ENCODE measurements at regions not wholly inside any gene's neighbourhood (a gene's known extent, or its start where the extent isn't known, plus 50 kb on each side); places are given as distances from the start of the nearest gene placed in this dataset.

- Mint-ChIP-seq H3K27me3 (ENCODE audit: insufficient read depth, low read depth) (no peaks in the 10 kb centered on the region), H3K4me1 (no peaks in the 10 kb centered on the region), H3K36me3 (no peaks in the 10 kb centered on the region), H3K27ac (no peak overlapping the region), H3K4me3 (no peak overlapping the region), H3K9me3 (no peaks in the 10 kb centered on the region)
- Histone ChIP-seq H3K4me2 (no peak overlapping the region), H3K36me3 (no peaks in the 10 kb centered on the region), H3K4me3 (no peak overlapping the region), H3F3A (ENCODE audit: low read depth) (no peaks in the 10 kb centered on the region), H3K4me1 (no peaks in the 10 kb centered on the region), H2AFZ (replicated peaks) (no peak overlapping the region), H3K27me3 (no peaks in the 10 kb centered on the region), H3K79me2 (ENCODE audit: low read depth) (no peaks in the 10 kb centered on the region), H4K20me1 (ENCODE audit: low read depth) (no peaks in the 10 kb centered on the region), H3K27ac (no peak overlapping the region), H3K9me3 (ENCODE audit: low read depth) (no peaks in the 10 kb centered on the region), H3K9ac (no peak overlapping the region)
- no peak for DNase-seq (ENCODE audit: low spot score)
- no peak for TF ChIP-seq EZH2 (IDR thresholded peaks at IDR 0.05)
- no peak for TF ChIP-seq CTCF (IDR thresholded peaks at IDR 0.05)
- no peak for TF ChIP-seq EZH2phosphoT487 (IDR thresholded peaks at IDR 0.05)
Observed at GRCh38 chr3:101123081-101123480, 129.9 kb upstream of the ABI3BP start.

DNA sequence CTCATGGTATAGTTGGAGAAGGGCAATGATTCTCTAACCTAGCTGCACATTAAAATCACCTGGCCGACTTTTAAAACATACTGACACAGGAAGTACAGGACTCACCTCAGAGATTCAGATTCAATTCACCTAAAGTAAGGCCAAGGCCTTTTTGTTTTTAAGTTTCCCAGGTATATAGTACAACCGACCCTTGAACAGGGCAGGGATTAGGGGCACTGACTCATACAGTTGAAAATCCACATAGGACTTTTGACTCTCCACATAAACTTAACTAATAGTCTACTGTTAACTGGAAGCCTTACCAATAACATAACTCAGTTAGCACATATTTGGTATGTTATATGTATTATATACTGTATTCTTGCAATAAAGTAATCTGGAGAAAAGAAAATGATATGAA lies 129.5 kb upstream of the ABI3BP start:
- DNase-seq (ENCODE audit: low spot score) = no peak
- Histone ChIP-seq H3K4me2 (no peak overlapping the region), H2AFZ (replicated peaks) (no peak overlapping the region), H3F3A (ENCODE audit: low read depth) (no peaks in the 10 kb centered on the region), H3K36me3 (no peaks in the 10 kb centered on the region), H3K4me3 (no peak overlapping the region), H3K9me3 (ENCODE audit: low read depth) (no peaks in the 10 kb centered on the region), H3K27ac (no peak overlapping the region), H3K9ac (no peak overlapping the region), H3K79me2 (ENCODE audit: low read depth) (no peaks in the 10 kb centered on the region), H4K20me1 (ENCODE audit: low read depth) (no peaks in the 10 kb centered on the region), H3K27me3 (no peaks in the 10 kb centered on the region), H3K4me1 (no peaks in the 10 kb centered on the region)
- Mint-ChIP-seq H3K4me1 (no peaks in the 10 kb centered on the region), H3K27me3 (ENCODE audit: insufficient read depth, low read depth) (no peaks in the 10 kb centered on the region), H3K4me3 (no peak overlapping the region), H3K36me3 (no peaks in the 10 kb centered on the region), H3K9me3 (no peaks in the 10 kb centered on the region), H3K27ac (no peak overlapping the region)
- TF ChIP-seq EZH2phosphoT487 (IDR thresholded peaks at IDR 0.05) (no peak), CTCF (IDR thresholded peaks at IDR 0.05) (no peak), EZH2 (IDR thresholded peaks at IDR 0.05) (no peak)

GRCh38 chr3:101120039-101120438 lies 126.8 kb upstream of the ABI3BP start:
- no peak overlapping the region for H3K4me3 Mint-ChIP-seq
- no peaks in the 10 kb centered on the region for H3K36me3 Mint-ChIP-seq
- no peak for DNase-seq (ENCODE audit: low spot score)
- no peaks in the 10 kb centered on the region for H3K4me1 Mint-ChIP-seq
- H3K36me3 ChIP-seq = no peaks in the 10 kb centered on the region
- H3K4me3 ChIP-seq = no peak overlapping the region
- H3K9ac ChIP-seq = no peak overlapping the region
- no peak overlapping the region for H3K27ac ChIP-seq
- no peaks in the 10 kb centered on the region for H3K79me2 ChIP-seq (ENCODE audit: low read depth)
- H3K4me1 ChIP-seq = no peaks in the 10 kb centered on the region
- TF ChIP-seq EZH2phosphoT487 (IDR thresholded peaks at IDR 0.05) = no peak
- TF ChIP-seq EZH2 (IDR thresholded peaks at IDR 0.05) = no peak
- no peak for TF ChIP-seq CTCF (IDR thresholded peaks at IDR 0.05)
- no peaks in the 10 kb centered on the region for H3F3A ChIP-seq (ENCODE audit: low read depth)
- no peaks in the 10 kb centered on the region for H3K9me3 Mint-ChIP-seq
- H3K4me2 ChIP-seq = no peak overlapping the region
- H3K27ac Mint-ChIP-seq = no peak overlapping the region
- H3K27me3 ChIP-seq = no peaks in the 10 kb centered on the region
- H4K20me1 ChIP-seq (ENCODE audit: low read depth) = no peaks in the 10 kb centered on the region
- no peak overlapping the region for H2AFZ ChIP-seq (replicated peaks)
- no peaks in the 10 kb centered on the region for H3K27me3 Mint-ChIP-seq (ENCODE audit: insufficient read depth, low read depth)
- no peaks in the 10 kb centered on the region for H3K9me3 ChIP-seq (ENCODE audit: low read depth)

DNA sequence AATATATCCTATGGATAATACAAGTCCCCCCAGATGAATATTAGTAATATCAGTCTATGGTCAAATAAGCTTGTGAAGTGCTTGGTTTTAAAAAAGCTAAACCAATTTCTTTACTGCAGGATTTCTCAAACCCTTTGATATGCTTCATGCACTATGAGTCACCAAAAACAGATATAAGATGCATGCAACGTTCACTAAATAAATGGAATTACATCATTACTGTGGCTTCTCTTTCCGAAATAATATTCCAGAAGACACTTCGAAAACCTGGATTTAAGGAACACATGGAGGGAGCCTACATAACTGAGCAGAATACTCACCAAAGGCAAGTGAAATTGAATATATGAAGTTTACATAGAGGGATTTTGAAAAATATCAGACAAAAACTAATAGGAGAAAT lies 126.3 kb upstream of the ABI3BP start:
- no peak overlapping the region for H3K4me3 ChIP-seq
- H3K79me2 ChIP-seq (ENCODE audit: low read depth) = no peaks in the 10 kb centered on the region
- H3K9me3 ChIP-seq (ENCODE audit: low read depth) = no peaks in the 10 kb centered on the region
- H3K4me1 ChIP-seq = no peaks in the 10 kb centered on the region
- H3K27ac ChIP-seq = no peak overlapping the region
- H3F3A ChIP-seq (ENCODE audit: low read depth) = no peaks in the 10 kb centered on the region
- H4K20me1 ChIP-seq (ENCODE audit: low read depth) = no peaks in the 10 kb centered on the region
- no peaks in the 10 kb centered on the region for H3K36me3 ChIP-seq
- Mint-ChIP-seq H3K9me3 (no peaks in the 10 kb centered on the region), H3K4me1 (no peaks in the 10 kb centered on the region), H3K27me3 (ENCODE audit: insufficient read depth, low read depth) (no peaks in the 10 kb centered on the region), H3K27ac (no peak overlapping the region), H3K36me3 (no peaks in the 10 kb centered on the region), H3K4me3 (no peak overlapping the region)
- no peak overlapping the region for H3K4me2 ChIP-seq
- DNase-seq (ENCODE audit: low spot score) = no peak
- no peak for TF ChIP-seq EZH2 (IDR thresholded peaks at IDR 0.05)
- H2AFZ ChIP-seq (replicated peaks) = no peak overlapping the region
- H3K27me3 ChIP-seq = no peaks in the 10 kb centered on the region
- H3K9ac ChIP-seq = no peak overlapping the region

Measured in neural progenitor cell (in vitro differentiated cells).